ENCODE measurements at regions not wholly inside any gene's neighbourhood (a gene's known extent, or its start where the extent isn't known, plus 50 kb on each side); places are given as distances from the start of the nearest gene placed in this dataset.

- no peak for TF ChIP-seq CHD2 (IDR thresholded peaks at IDR 0.05; ENCODE audit: low read length, partially characterized antibody)
- TF ChIP-seq POLR2A (IDR thresholded peaks at IDR 0.05; ENCODE audit: low read length) = no peak
- no peak for TF ChIP-seq RAD21 (conservative IDR thresholded peaks at IDR 0.05 in 1 of 2, IDR thresholded peaks at IDR 0.05 in 1 of 2)
- no peak for TF ChIP-seq NR3C1 (IDR thresholded peaks at IDR 0.05)
- TF ChIP-seq SREBF2 (IDR thresholded peaks at IDR 0.05) = no peak
- no peak for TF ChIP-seq SMC3 (IDR thresholded peaks at IDR 0.05)
Measured at GRCh38 chr7:136688601-136689000, 179.9 kb upstream of the CHRM2 start.
